Fibroblast of peridontal ligament (primary cell): ENCODE measurements at regions not wholly inside any gene's neighbourhood (a gene's known extent, or its start where the extent isn't known, plus 50 kb on each side); places are given as distances from the start of the nearest gene placed in this dataset.
"Not testable (repeated sequence)": the region's sequence is repeated elsewhere in the genome, so short reads cannot be mapped to it uniquely, and the experiment has no call there.

ENCODE experiments used
- DNase-seq: peaks from one replicate; pipeline ENCODE4 v3.0.0-alpha.2; 2010; ENCODE audit errors: extremely low read depth

DNA sequence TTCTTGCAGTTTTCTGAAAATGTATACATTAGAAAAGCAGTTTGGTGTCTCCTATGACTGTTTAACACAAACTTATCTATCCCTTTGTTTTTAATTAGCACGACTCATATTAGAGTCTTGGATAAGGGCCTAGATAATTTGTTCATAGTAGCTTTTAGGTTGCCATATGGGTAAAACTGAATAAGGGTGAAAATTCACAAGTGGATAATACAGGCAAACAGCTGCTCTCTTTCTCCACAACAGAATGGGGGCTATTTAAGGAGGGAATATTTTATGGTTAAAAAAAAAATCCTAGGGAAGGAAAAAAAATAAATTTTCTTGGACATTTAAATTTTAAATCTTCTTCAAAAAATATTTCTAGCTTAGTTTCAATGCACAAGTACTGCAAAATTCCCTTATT lies 1416.1 kb downstream of the GATA3 start:
- no peak for DNase-seq

DNA sequence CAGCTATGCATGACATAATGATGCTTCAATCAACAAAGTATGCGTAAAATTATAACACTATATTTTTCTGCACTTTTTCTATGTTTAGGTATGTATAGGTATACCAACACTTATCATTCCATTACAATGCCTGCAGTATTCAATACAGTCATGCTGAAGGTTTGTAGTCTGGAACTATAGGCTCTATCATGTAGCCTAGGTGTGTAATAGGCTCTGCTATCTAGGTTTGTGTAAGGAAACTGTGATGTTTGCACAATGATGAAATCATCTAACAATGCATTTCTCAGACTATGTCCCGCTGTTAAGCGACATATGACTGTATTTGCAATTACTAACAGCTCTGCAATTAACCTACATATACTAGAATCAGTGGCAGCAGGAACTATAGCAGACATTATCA lies 1447.5 kb downstream of the GATA3 start:
- no peak for DNase-seq

DNA sequence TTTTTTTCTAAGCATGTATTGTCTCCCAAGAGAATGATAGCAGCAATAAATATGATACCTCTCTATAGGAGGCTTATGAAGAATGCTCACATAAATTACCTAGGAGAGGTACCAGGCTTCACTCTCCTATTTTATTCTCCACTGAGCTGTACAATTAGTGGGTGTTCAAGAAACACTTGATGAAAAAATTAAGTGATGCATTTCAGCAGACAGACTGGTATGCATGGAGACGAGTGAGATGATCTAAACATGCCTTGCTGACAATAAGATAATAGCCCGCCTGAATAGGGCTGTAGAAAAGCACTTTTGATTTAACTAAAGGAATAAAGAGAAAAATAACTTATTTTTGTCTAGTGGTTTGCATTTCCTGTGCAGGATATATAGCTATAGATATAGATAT lies 1449.7 kb downstream of the GATA3 start:
- DNase-seq: no peak

DNA sequence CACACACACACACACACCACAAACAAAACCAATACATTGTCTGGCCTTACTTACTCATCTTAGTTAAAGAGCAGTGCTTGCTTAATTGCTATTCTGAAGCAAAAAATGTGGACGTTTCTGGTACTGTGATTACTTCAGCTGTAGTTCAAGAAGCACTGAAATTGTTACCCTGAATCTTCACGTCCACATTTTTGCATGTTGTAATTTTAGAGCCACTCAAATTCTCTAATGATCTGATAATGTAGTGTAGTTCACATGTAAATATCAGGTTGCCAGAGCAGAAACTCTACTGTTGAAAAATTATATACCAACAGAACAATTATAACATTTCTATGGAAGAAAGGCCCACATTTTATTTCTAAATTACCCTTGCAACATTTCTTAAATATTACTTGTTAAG lies 1451.1 kb downstream of the GATA3 start:
- no peak for DNase-seq

DNA sequence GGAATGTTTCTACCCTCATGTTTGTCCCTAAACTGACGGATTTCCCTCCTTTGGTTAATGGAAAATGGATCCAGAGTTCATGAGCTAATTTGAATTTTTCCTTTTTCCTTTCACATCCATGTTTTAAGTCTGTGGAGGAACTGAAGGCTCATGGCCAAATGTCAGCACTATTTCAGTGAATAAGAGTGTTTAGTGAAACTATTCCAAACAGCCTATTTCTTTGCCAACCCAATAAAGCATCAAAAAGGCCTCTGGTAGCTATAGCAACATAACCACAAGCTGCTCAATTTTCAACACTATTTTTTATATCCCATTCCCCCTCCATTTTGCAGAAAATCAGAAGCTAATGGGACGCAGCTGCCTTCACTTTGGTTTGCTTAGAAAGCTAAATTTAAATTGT lies 1454.1 kb downstream of the GATA3 start:
- no peak for DNase-seq

DNA sequence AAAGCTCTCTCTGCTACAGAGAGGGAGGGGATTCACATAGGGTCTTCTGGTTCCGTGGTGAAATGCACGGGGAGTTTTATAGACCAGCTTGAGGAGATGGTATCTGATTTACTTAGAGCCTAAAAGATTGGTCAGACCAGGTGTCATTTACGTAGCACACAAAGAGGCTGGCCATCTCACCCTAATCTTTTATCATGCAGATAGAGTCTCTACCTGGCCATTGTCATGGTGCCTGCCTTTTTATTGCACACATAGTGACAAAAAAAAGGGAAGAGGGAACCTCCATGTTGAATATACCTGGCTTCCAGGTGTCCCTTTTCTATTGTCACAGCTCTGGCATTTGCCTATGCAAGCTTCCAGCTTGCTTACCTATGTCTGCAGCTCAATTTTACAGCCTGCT lies 1456.1 kb downstream of the GATA3 start:
- no peak for DNase-seq

DNA sequence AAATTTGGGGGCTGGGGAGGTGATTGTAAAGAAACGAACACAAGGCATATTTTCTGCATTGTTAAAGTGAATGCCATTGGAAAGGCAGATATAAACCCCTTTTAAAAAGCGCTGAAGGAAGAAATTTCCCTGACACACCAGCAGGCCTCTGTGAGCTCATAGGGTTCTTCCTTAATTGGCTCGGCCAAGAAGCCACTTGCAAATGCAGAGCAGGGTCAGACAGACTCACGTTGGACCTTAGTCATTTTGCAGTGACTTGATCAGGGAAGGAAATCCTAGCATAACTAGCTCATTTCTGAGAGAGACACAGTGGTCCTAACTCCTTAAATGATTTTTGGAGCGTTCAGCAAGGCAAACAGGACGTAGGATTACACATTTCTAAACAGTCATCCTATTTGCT lies 1461.4 kb downstream of the GATA3 start:
- DNase-seq: no peak

DNA sequence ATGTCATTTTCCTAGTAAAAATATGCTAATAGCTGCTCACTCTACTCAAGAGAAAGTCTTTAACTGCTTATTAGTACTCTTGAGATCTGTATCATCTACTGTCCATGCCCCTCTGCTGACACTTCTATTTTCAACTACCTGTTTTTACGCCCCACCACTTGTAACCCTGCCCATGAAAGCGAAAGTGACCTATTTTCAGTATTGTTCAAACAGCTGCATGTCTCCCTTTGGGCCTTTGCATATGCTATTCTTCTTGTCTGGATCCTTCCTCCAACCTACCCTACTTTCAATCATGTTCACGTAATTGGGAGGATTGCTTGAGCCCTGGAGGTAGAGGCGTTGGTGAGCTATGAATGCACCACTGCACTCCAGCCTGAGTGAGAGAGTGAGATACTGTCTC lies 1481.3 kb downstream of the GATA3 start:
- no peak for DNase-seq

DNA sequence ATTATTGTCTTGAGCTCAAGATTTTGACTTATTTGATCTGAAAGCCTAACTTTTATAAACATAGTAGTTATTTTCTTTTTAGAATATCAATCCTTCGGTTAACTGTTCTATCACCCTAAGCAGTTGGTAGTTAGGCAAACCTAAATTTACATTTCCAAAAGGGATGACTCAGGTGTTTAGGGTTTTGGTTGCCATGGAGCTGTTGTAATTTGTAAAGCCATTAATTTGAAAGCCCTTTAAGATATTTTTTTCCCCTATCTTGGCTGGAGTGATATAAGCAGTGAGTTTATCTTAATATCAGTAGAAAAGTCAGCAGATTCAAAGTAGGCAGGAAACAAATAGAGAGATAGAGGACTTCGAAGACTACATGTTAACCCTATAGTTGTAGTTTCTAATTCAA lies 1472.6 kb upstream of the CELF2 start:
- DNase-seq: no peak

DNA sequence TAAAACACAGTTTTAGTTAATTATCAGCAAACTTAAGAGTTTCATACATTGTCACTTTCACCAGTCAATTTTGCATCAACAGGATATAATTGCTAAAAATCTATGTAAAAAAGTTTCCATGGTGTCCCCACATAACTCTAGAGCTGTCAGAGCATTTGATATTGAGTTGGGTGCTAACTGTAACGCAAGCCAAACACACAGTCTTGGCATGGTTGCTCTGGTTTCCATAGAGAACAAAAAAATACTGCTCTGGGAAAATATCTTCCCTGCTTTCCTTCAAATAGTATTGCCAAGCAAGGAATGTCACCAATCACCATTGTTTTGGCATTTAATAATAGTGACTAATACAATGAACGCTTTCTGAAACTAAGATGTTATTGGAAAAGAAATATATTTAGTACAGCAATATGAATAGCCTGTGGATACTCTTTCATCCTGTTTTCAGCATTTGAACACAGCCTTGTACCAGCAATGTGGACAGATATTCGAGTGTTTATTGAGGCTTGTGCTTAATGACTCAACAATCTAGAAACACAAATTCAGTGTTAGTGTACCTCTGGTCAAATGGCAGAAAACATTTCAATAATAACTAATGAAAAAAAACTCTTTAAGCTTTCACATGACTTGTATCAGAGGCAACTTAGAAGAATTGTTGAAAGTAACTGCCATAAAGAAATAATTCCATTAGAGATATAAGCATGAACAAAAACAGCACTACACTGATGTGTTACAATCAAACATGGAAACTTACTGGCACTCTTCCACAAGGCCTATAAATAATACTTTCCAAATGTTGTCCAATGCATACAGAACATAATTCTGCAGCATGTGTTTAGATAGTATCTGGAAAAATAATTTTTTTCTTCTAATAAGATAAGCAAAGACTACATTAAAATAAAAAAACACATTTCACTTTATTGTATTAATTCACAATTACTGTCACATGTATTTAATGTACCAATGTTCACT lies 1469.5 kb upstream of the CELF2 start:
- DNase-seq: no peak

DNA sequence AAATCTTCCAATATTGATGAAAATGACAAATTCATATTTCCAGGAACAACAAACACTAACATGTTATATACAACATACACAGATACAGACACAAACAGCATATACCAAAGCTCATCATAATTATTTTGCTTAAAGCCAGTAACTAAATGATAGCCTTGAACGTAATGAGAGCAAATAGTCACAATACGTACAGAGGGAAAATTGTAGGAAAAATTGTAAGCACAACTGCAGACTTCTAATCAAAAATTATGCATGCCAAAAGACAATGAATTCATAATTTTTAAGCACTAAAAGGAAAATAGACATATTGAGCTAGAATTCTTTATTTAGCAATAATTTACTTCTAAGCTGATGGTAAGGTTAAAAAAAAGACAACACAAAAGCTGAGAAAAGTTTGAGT lies 1466.9 kb upstream of the CELF2 start:
- DNase-seq: no peak

DNA sequence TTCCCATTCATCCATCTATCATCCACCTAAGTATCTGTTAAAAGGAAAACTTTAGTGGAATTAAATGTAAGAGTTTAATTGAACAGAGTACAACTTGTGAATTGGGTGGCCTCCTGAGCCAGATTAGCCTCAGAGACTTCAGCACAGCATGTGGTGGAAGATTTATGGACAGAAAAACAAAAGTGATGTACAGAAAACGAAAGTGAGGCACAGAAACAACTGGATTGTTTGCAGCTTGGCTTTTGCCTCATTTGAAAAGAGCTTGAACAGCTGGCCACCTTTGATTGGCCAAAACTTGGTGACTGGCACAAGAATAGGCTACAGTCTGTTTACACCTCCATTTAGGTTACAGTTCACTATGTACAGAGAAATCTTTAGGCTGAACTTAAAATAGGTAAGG lies 1463.4 kb upstream of the CELF2 start:
- no peak for DNase-seq

DNA sequence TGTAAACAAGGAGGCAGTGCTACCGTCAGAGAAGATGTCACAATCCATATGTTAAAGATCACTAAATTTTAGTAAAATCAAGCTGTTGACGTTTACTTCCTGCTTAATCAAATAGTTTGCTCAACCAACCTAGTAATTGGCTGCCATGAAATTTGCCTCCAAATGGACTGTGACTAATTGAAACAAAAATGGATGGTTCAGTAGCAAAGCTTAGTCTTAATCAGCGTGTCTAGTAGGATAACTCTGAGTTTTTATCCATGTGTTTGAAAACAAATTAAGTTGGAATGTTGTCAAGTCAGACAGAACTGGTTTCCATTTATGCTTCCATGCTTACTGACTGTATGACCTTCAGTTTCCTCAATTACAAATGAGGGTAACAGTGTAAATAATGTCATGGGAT lies 1456.7 kb upstream of the CELF2 start:
- no peak for DNase-seq

DNA sequence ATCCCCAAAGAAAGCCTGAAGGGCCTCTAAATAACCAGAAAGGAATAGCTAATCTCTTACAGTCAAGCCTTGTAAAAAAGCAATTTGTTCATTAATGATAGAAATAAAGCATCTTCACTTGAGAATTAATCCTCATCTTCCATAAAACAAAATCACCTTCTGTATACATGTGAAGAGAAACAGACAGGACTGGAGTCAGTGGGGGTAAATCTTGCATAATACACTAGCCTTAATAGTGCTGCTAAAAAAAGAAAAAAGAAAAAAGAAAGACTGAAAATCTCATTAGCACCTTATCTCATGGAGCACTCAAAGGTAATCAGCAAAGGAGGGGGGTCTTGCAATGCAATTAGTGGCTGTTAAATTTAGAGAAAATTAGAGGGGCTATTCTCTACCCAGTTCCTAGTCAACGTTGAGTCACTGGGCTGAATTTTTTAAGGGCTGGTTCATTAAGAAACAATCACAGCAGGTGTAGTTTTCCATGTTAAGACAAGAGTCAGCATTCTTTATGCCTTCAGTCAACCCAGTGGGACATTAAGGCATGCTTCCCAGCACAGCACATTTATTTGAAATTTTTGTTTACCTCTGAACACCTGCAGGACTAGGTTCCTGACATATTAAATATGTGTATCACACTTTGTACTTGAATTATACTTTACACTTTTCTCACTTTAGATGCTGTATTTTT lies 1455.7 kb upstream of the CELF2 start:
- DNase-seq: no peak

DNA sequence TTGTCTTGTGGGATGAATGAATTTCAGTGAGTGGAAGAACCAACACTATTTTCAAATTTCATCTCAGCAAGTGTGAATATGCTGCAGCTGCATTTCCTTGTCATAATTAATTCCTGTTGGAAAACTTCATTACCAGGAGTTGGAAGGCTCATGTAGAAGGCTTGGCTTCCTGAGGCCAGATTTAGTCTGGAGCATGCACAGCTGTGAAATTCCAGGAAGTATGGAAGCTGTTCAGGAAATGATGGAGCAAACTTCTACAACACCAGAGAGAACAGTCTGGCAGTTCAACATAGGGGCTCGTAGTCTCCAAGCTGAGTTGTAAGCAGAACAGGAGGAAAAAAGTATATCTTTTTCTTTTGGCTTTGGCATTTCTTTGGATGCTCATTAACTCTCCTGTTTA lies 1439.9 kb upstream of the CELF2 start:
- DNase-seq: no peak

DNA sequence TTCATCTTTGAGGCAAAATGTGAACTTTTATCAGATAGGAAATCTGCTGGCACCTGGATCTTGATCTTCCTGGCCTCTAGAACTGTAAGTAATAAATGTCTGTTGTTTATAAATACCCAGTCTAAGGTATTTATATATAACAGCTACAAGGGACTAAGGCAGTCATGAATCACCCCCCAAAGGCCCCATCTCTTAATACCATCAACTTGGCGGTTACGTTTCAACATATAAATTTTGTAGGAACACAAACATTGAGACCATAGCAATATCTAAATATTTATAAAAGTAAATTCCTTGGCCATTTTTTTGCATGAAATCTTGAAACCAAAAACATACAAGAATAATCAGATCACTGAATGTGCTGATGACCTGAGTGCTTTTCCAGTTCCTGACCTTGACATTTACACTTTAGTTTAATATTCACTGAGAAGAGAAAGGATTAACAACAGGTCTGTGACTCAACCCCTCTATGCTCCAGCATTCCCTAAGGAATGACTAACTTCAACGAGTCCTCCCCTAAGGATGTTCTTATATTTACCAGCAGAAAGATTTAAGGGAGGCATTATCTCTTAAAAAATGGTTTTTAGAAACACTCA lies 1438.5 kb upstream of the CELF2 start:
- no peak for DNase-seq

DNA sequence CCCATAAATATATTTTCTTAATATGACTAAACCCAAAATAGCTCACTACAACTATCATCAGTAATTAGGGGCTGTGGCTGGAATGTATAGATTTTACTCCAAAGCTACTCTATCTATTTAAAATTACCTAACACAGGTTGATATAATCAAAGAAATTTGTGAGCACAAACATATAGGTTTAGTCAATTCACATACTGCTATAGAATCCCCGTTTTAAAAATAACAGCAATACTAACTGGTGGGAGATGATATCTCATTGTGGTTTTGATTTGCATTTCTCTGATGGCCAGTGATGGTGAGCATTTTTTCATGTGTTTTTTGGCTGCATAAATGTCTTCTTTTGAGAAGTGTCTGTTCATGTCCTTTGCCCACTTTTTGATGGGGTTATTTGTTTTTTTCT lies 1434.9 kb upstream of the CELF2 start:
- DNase-seq: not testable (repeated sequence)

DNA sequence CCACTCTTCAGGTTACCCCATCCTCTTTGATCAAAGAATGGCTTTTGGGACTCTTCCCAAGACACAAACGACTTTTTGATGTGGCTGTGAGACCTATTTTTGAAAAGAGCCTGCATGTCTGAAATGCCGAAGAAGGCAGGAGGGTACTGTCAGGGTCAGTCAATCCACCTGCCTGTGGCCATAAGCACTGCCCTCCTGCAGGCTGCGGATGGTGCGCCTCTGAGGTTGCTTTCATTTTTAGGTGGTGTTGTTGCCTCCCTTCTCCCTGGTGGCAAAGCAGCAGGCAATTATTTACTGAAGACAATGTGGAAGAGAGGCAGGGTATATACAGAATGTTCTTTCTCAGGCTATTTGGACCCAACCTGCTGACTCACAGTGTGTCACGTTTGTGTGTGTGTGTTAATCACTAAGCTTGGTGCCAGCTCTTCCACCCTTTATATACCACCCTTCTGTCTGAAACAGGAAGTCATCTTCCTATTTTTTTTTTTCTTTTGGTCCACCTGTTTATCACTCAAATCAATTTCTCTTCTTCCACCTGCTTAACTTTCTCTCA lies 1421.2 kb upstream of the CELF2 start:
- DNase-seq: no peak

DNA sequence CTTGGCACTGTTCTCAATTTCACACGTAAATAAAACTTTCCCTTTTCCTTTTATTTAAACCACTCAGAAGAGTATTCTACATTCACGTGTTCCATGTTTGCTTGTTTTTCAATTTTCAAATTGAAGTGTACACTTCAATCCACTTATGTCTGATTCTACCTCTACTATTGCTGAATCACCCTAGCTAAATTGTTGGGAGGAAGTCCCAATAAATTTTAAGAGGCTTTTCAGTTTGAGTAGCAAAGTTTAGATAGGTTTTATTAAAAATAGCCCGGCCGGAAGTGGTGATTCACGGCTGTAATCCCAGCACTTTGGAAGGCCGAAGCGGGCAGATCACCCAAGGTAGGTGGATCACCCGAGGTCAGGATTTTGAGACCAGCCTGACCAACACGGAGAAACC lies 1414.7 kb upstream of the CELF2 start:
- no peak for DNase-seq

DNA sequence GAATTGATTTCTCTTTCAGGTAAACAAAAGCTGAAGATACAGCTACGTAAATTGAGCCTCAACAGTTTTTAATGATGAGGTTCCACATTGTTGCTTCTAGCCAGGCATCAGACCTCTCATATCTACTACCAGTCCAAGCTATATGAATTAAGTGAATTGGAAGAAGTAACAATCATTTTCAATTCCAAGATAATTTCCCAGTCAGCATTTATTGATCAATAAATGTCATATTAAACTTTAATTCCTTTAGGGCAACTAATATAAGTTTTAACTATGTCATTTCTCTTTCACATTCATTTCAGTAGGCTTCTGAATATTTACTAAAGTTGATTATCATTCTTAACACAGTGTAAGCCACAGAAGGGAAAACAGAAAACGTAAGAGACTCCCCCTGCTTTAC lies 1413.7 kb upstream of the CELF2 start:
- DNase-seq: no peak

DNA sequence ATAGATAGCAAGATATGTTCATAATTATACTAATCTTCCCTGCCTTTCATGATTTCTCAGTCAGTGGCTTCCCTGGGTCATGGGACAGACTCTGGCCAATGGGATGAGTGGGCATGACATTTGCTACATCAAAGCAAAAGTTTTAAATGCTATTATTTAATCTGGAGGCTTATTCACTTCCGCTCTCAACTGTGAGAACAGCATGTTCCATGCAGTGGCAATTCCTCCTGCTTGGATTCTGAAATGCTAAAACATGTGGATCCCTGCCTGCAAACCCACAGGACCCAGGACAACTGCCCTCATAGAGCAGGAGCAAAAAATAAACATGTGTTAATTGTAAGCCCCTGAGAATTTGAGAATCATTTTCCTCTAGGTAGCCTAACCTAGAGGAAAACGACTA lies 1412.4 kb upstream of the CELF2 start:
- DNase-seq: no peak

DNA sequence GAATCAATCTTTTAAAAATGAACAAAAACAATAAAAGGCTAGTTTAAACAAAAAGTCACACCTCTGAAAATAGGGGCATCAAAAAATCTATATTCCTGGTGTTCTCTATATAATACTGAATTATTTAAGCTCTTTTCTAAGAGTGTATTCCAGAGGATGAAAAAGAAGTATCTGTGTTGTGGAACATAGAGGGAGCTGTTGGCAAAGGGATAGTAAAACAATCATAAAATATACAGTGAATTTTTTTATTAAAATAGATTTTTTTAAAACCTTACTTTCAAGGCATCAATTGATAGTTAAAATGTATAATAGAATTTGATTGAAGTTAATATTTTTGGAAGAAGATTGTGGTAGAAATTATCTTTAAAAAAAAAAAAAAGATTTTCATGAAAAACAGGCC lies 1409.1 kb upstream of the CELF2 start:
- no peak for DNase-seq
